Peyer's patch (tissue), 4 donors: ENCODE measurements at regions not wholly inside any gene's neighbourhood (a gene's known extent, or its start where the extent isn't known, plus 50 kb on each side); places are given as distances from the start of the nearest gene placed in this dataset.
"Not testable (repeated sequence)": the region's sequence is repeated elsewhere in the genome, so short reads cannot be mapped to it uniquely, and the experiment has no call there.

Source experiments
- DNase-seq, 3 donors: peaks; one replicate each; pipeline ENCODE4 v3.0.0-alpha.2; 2017 to 2019
- H3K27ac ChIP-seq, 4 donors: fragments of 200-600 bp; sonication (generic); one replicate each; pipeline ENCODE4 v1.5.1; 2016 to 2019
- H3K27me3 ChIP-seq, 2 donors: fragments of 200-600 bp; sonication (generic); one replicate each; pipeline ENCODE4 v1.5.1; 2019
- H3K36me3 ChIP-seq, 3 donors: fragments of 200-600 bp; sonication (generic); one replicate each; pipeline ENCODE4 v1.5.1; 2016 to 2019
- H3K4me1 ChIP-seq, 4 donors: fragments of 200-600 bp; sonication (generic); one replicate each; pipeline ENCODE4 v1.5.1; 2016 to 2019
- H3K4me3 ChIP-seq, 4 donors: fragments of 200-600 bp; sonication (generic); 1 replicate in 3 of 4; 2 replicates in 1 of 4; pipeline ENCODE4 v1.5.1; 2016 to 2019; ENCODE audit warnings: mild to moderate bottlenecking in 1 of 4
- H3K9me3 ChIP-seq, 4 donors: fragments of 200-600 bp; sonication (generic); one replicate each; pipeline ENCODE4 v1.5.1; 2016 to 2019; ENCODE audit warnings: mild to moderate bottlenecking in 1 of 4
- POLR2A ChIP-seq, 2 donors: fragments of 450-650 bp; IDR thresholded peaks; one replicate each; pipeline ENCODE4 v1.5.1; 2017; ENCODE audit warnings: antibody characterized with exemption in 2 of 2, mild to moderate bottlenecking in 2 of 2, moderate library complexity in 2 of 2
- TF ChIP-seq, protein P1 (sequence below), 6 experiments: fragments of 450-650 bp in 4 of 6; fragments of 200-600 bp in 2 of 6; sonication (generic) in 1 of 6; IDR thresholded peaks; one replicate each; pipeline ENCODE4 v1.5.1; 2017 to 2019; ENCODE audit warnings: antibody characterized with exemption in 6 of 6, mild to moderate bottlenecking in 3 of 6, moderate library complexity in 1 of 6

DNA sequence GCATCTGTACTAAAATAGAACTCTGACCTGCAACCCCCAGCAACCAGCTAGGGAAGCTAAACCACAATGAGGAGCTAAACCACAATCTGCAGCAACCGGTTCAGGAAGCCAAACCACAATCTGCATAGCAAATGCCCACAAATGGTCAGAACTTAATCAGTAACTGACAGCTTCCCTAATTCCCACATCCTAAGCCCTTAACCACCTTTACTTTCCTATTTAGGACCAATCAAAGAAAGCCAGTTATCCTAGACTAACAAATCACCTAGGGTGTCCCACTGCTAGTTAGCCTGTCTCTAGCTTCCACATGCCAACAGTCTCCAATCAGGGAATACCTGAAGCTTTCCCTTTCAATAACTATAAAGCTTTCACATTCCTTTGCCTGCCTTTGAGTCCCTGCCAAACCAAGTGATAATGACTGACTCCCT, 424.6 kb upstream of the PTCHD4 start:
- no peak for TF ChIP-seq POLR2A (IDR thresholded peaks at IDR 0.05)
- TF ChIP-seq, protein P1, sequence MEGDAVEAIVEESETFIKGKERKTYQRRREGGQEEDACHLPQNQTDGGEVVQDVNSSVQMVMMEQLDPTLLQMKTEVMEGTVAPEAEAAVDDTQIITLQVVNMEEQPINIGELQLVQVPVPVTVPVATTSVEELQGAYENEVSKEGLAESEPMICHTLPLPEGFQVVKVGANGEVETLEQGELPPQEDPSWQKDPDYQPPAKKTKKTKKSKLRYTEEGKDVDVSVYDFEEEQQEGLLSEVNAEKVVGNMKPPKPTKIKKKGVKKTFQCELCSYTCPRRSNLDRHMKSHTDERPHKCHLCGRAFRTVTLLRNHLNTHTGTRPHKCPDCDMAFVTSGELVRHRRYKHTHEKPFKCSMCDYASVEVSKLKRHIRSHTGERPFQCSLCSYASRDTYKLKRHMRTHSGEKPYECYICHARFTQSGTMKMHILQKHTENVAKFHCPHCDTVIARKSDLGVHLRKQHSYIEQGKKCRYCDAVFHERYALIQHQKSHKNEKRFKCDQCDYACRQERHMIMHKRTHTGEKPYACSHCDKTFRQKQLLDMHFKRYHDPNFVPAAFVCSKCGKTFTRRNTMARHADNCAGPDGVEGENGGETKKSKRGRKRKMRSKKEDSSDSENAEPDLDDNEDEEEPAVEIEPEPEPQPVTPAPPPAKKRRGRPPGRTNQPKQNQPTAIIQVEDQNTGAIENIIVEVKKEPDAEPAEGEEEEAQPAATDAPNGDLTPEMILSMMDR (IDR thresholded peaks at IDR 0.05): no peak
- no peaks in the 10 kb centered on the region for H3K4me1 ChIP-seq
- no peaks in the 10 kb centered on the region for H3K27me3 ChIP-seq
- no peaks in the 10 kb centered on the region for H3K9me3 ChIP-seq
- no peak overlapping the region for H3K27ac ChIP-seq
- H3K36me3 ChIP-seq: no peaks in the 10 kb centered on the region
- DNase-seq: no peak
- H3K4me3 ChIP-seq: no peak overlapping the region

GRCh38 chr6:48530978-48531377, 420.0 kb upstream of the PTCHD4 start:
- not testable (repeated sequence) for H3K27me3 ChIP-seq, DNase-seq, H3K9me3 ChIP-seq, H3K4me1 ChIP-seq, H3K4me3 ChIP-seq, H3K36me3 ChIP-seq, H3K27ac ChIP-seq

DNA sequence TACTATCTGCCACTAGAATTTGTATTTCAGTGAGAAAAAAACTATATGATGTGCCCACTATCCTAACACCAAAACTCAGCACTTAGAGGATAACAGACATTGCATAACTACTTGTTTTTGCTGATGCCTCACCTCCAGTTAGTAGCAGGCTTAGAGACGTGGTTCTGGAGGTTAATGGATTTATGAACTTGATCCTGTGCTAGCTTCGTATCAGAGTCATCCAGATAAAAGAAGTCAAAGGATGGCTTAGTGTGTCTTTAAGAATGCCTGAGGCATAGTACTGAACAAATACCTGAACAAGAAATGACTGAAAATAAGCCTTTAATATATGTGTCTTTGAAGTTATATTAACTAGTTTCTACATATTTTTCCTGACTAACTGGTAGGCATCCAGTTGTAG, 414.9 kb upstream of the PTCHD4 start:
- H3K27ac ChIP-seq: no peak overlapping the region
- TF ChIP-seq POLR2A (IDR thresholded peaks at IDR 0.05): no peak
- TF ChIP-seq, protein P1 (IDR thresholded peaks at IDR 0.05): no peak
- DNase-seq: no peak
- no peak overlapping the region for H3K4me3 ChIP-seq
- H3K36me3 ChIP-seq: no peaks in the 10 kb centered on the region
- no peaks in the 10 kb centered on the region for H3K9me3 ChIP-seq
- H3K27me3 ChIP-seq: no peaks in the 10 kb centered on the region
- H3K4me1 ChIP-seq: no peaks in the 10 kb centered on the region

DNA sequence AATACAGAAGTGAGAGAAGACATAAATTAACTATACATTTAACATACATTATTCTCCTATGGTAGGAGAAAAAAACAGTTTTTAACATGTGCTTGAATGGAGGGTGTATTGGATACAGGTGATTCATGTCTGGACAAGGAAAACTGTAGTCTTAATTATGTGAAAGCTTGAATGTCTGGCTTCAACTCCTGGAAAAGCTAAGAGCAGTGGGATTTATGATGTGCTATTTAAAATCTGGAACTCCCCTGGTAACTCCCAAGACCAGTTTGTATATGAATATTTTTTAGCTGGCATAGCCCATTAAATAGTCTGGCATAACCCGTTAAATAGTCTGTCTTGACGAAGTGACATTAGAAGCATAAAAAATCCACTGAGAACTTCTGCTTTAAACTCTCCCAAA, 410.0 kb upstream of the PTCHD4 start:
- no peaks in the 10 kb centered on the region for H3K36me3 ChIP-seq
- H3K4me3 ChIP-seq: no peak overlapping the region
- H3K9me3 ChIP-seq: no peaks in the 10 kb centered on the region
- DNase-seq: no peak
- no peaks in the 10 kb centered on the region for H3K27me3 ChIP-seq
- TF ChIP-seq POLR2A (IDR thresholded peaks at IDR 0.05): no peak
- TF ChIP-seq, protein P1 (IDR thresholded peaks at IDR 0.05): no peak
- H3K27ac ChIP-seq: no peak overlapping the region
- H3K4me1 ChIP-seq: no peaks in the 10 kb centered on the region

- Histone ChIP-seq H3K27me3 (no peaks in the 10 kb centered on the region), H3K4me1 (no peaks in the 10 kb centered on the region), H3K36me3 (no peaks in the 10 kb centered on the region), H3K27ac (no peak overlapping the region), H3K4me3 (no peak overlapping the region), H3K9me3 (no peaks in the 10 kb centered on the region)
- no peak for DNase-seq
- TF ChIP-seq, protein P1 (IDR thresholded peaks at IDR 0.05): no peak
- TF ChIP-seq POLR2A (IDR thresholded peaks at IDR 0.05): no peak
Measured at GRCh38 chr6:48512390-48512789, 401.4 kb upstream of the PTCHD4 start.

DNA sequence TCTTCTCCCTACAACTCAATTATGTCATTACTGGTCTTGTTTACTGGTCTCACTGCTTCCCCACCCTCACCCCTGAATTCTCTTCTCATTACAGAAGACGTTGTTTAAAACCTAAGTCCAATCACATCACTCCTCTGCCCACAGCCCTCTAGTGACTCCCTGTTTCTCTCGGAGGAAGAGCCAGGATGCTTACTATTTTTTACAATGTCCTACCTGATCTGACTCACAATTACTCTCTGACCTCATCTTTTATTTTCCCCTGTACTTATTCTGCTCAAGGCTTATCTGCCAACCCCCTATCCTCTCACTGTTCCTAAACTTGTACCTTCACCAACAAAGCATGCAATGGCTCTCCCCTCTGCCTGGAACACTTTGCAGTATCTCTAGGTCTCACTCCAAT, 400.4 kb upstream of the PTCHD4 start:
- Histone ChIP-seq H3K27ac (no peak overlapping the region), H3K4me1 (no peaks in the 10 kb centered on the region), H3K9me3 (no peaks in the 10 kb centered on the region), H3K27me3 (no peaks in the 10 kb centered on the region), H3K36me3 (no peaks in the 10 kb centered on the region), H3K4me3 (no peak overlapping the region)
- no peak for DNase-seq
- TF ChIP-seq, protein P1 (IDR thresholded peaks at IDR 0.05): no peak
- TF ChIP-seq POLR2A (IDR thresholded peaks at IDR 0.05): no peak
